ENCODE measurements at regions not wholly inside any gene's neighbourhood (a gene's known extent, or its start where the extent isn't known, plus 50 kb on each side); places are given as distances from the start of the nearest gene placed in this dataset.
"Not testable (repeated sequence)": the region's sequence is repeated elsewhere in the genome, so short reads cannot be mapped to it uniquely, and the experiment has no call there.

GRCh38 chr5:3341446-3342240 is 254.0 kb upstream of the IRX1 start:
- no peak for DNase-seq (ENCODE audit: low spot score)

- no peak for DNase-seq (ENCODE audit: low spot score)
These were observed 255.2 kb upstream of the IRX1 start for GRCh38 chr5:3340471-3340870.

GRCh38 chr5:3339798-3340115 is 255.9 kb upstream of the IRX1 start:
- no peak for DNase-seq (ENCODE audit: low spot score)

- DNase-seq (ENCODE audit: low spot score) = no peak
These were observed 256.4 kb upstream of the IRX1 start for GRCh38 chr5:3339092-3339797.

- DNase-seq (ENCODE audit: low spot score) = no peak
These were observed 257.7 kb upstream of the IRX1 start for GRCh38 chr5:3337812-3338541.

- DNase-seq (ENCODE audit: low spot score) = no peak
These were observed 259.0 kb upstream of the IRX1 start for GRCh38 chr5:3336666-3337065.

- DNase-seq (ENCODE audit: low spot score) = no peak
These were observed 260.3 kb upstream of the IRX1 start for GRCh38 chr5:3335301-3335700.

- DNase-seq (ENCODE audit: low spot score) = no peak
These were observed 261.8 kb upstream of the IRX1 start for GRCh38 chr5:3333836-3334235.

GRCh38 chr5:3333105-3333504 is 262.5 kb upstream of the IRX1 start:
- DNase-seq (ENCODE audit: low spot score) = no peak

- no peak for DNase-seq (ENCODE audit: low spot score)
These were observed 263.8 kb upstream of the IRX1 start for GRCh38 chr5:3331819-3332218.

- DNase-seq (ENCODE audit: low spot score) = no peak
These were observed 265.2 kb upstream of the IRX1 start for GRCh38 chr5:3330442-3330841.

GRCh38 chr5:3329427-3329826 is 266.2 kb upstream of the IRX1 start:
- DNase-seq (ENCODE audit: low spot score) = no peak

GRCh38 chr5:3326841-3327232 is 268.8 kb upstream of the IRX1 start:
- DNase-seq (ENCODE audit: low spot score) = no peak

- DNase-seq (ENCODE audit: low spot score) = no peak
These were observed 269.4 kb upstream of the IRX1 start for GRCh38 chr5:3325972-3326840.

- no peak for DNase-seq (ENCODE audit: low spot score)
These were observed 270.2 kb upstream of the IRX1 start for GRCh38 chr5:3325201-3325971.

GRCh38 chr5:3324421-3325101 is 271.1 kb upstream of the IRX1 start:
- no peak for DNase-seq (ENCODE audit: low spot score)

GRCh38 chr5:3323966-3324365 is 271.7 kb upstream of the IRX1 start:
- DNase-seq (ENCODE audit: low spot score) = not testable (repeated sequence)

GRCh38 chr5:3323144-3323543 is 272.5 kb upstream of the IRX1 start:
- no peak for DNase-seq (ENCODE audit: low spot score)

- DNase-seq (ENCODE audit: low spot score) = no peak
These were observed 273.0 kb upstream of the IRX1 start for GRCh38 chr5:3322642-3323041.

GRCh38 chr5:3321923-3322322 is 273.7 kb upstream of the IRX1 start:
- DNase-seq (ENCODE audit: low spot score) = no peak
